Uterus (tissue), 2 donors: ENCODE measurements at regions not wholly inside any gene's neighbourhood (a gene's known extent, or its start where the extent isn't known, plus 50 kb on each side); places are given as distances from the start of the nearest gene placed in this dataset.

Source experiments
- POLR2A ChIP-seq, 2 donors: fragments of 450-650 bp; IDR thresholded peaks; one replicate each; pipeline ENCODE4 v1.6.1; 2016; ENCODE audit warnings: antibody characterized with exemption in 2 of 2, mild to moderate bottlenecking in 1 of 2, moderate library complexity in 1 of 2
- TF ChIP-seq, protein P1 (sequence below), 4 experiments: fragments of 200-600 bp in 2 of 4; fragments of 450-650 bp in 2 of 4; sonication (generic) in 2 of 4; IDR thresholded peaks; one replicate each; pipeline ENCODE4 v1.5.1; 2016 to 2019; ENCODE audit warnings: antibody characterized with exemption in 4 of 4, mild to moderate bottlenecking in 2 of 4, moderate library complexity in 1 of 4

DNA sequence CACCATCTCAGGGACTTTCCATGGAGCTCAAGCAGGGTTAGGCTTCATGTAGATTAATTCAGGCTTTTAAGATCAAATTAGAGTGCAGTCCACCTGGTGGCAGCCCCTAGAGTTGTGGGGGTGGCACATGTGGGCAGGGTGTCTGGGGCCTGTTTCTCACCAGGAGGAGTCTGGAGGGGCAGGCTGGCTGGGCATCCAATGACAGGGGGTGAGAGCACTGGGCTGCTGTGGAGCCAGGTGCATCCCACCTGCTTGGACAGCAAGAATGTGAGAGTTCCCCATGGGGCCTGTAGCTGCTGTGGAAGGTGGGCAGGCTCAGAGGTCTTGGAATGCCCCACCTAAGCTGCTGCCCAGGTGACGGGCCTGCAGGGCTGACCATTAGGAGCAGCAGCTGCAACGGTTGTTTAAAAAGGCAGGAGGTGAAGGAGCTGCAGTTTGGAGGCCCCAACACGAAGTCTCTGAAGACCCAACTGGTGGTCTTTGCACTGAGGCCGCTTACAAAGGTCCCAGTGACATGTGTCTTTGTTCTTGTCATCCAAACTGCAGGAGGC is 686.3 kb upstream of the HS6ST1 start:
- TF ChIP-seq, protein P1, sequence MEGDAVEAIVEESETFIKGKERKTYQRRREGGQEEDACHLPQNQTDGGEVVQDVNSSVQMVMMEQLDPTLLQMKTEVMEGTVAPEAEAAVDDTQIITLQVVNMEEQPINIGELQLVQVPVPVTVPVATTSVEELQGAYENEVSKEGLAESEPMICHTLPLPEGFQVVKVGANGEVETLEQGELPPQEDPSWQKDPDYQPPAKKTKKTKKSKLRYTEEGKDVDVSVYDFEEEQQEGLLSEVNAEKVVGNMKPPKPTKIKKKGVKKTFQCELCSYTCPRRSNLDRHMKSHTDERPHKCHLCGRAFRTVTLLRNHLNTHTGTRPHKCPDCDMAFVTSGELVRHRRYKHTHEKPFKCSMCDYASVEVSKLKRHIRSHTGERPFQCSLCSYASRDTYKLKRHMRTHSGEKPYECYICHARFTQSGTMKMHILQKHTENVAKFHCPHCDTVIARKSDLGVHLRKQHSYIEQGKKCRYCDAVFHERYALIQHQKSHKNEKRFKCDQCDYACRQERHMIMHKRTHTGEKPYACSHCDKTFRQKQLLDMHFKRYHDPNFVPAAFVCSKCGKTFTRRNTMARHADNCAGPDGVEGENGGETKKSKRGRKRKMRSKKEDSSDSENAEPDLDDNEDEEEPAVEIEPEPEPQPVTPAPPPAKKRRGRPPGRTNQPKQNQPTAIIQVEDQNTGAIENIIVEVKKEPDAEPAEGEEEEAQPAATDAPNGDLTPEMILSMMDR (IDR thresholded peaks at IDR 0.05) = no peak
- TF ChIP-seq POLR2A (IDR thresholded peaks at IDR 0.05) = no peak
